ENCODE measurements at regions not wholly inside any gene's neighbourhood (a gene's known extent, or its start where the extent isn't known, plus 50 kb on each side); places are given as distances from the start of the nearest gene placed in this dataset.
"Not testable (repeated sequence)": the region's sequence is repeated elsewhere in the genome, so short reads cannot be mapped to it uniquely, and the experiment has no call there.

- no peak for DNase-seq (ENCODE audit: low spot score)
Observed at GRCh38 chr15:93359425-93360131, 270.6 kb upstream of the RGMA start.

GRCh38 chr15:93359060-93359408, 270.0 kb upstream of the RGMA start:
- DNase-seq (ENCODE audit: low spot score), result no peak

- no peak for DNase-seq (ENCODE audit: low spot score)
Observed at GRCh38 chr15:93358166-93359059, 269.4 kb upstream of the RGMA start.

GRCh38 chr15:93348711-93349545, 259.9 kb upstream of the RGMA start:
- DNase-seq (ENCODE audit: low spot score), result no peak

- DNase-seq (ENCODE audit: low spot score), result no peak
Observed at GRCh38 chr15:93347986-93348385, 259.0 kb upstream of the RGMA start.

- no peak for DNase-seq (ENCODE audit: low spot score)
Observed at GRCh38 chr15:93345981-93346380, 257.0 kb upstream of the RGMA start.

GRCh38 chr15:93343402-93343801, 254.4 kb upstream of the RGMA start:
- not testable (repeated sequence) for DNase-seq (ENCODE audit: low spot score)

- DNase-seq (ENCODE audit: low spot score), result no peak
Observed at GRCh38 chr15:93341164-93341563, 252.2 kb upstream of the RGMA start.

- no peak for DNase-seq (ENCODE audit: low spot score)
Observed at GRCh38 chr15:93340406-93340805, 251.4 kb upstream of the RGMA start.

GRCh38 chr15:93333796-93334195, 244.8 kb upstream of the RGMA start:
- no peak for DNase-seq (ENCODE audit: low spot score)

GRCh38 chr15:93333126-93333525, 244.1 kb upstream of the RGMA start:
- DNase-seq (ENCODE audit: low spot score), result not testable (repeated sequence)

GRCh38 chr15:93332168-93332553, 243.2 kb upstream of the RGMA start:
- no peak for DNase-seq (ENCODE audit: low spot score)

- no peak for DNase-seq (ENCODE audit: low spot score)
Observed at GRCh38 chr15:93331545-93332167, 242.6 kb upstream of the RGMA start.

GRCh38 chr15:93330912-93331544, 242.0 kb upstream of the RGMA start:
- DNase-seq (ENCODE audit: low spot score), result no peak

- DNase-seq (ENCODE audit: low spot score), result no peak
Observed at GRCh38 chr15:93327364-93327763, 238.4 kb upstream of the RGMA start.

- DNase-seq (ENCODE audit: low spot score), result no peak
Observed at GRCh38 chr15:93324186-93324975, 235.4 kb upstream of the RGMA start.

GRCh38 chr15:93321881-93322282, 232.9 kb upstream of the RGMA start:
- DNase-seq (ENCODE audit: low spot score), result no peak

GRCh38 chr15:93319121-93319814, 230.3 kb upstream of the RGMA start:
- no peak for DNase-seq (ENCODE audit: low spot score)

GRCh38 chr15:93317772-93318171, 228.8 kb upstream of the RGMA start:
- no peak for DNase-seq (ENCODE audit: low spot score)

- no peak for DNase-seq (ENCODE audit: low spot score)
Observed at GRCh38 chr15:93314245-93314644, 225.2 kb upstream of the RGMA start.

All from AG08396 (cell line).